Gastroesophageal sphincter (tissue), 3 donors: ENCODE measurements at regions not wholly inside any gene's neighbourhood (a gene's known extent, or its start where the extent isn't known, plus 50 kb on each side); places are given as distances from the start of the nearest gene placed in this dataset.

Experiments used
- POLR2A ChIP-seq, 2 donors: fragments of 450-650 bp; IDR thresholded peaks; one replicate each; pipeline ENCODE4 v1.6.1; 2017; ENCODE audit warnings: antibody characterized with exemption in 2 of 2, mild to moderate bottlenecking in 2 of 2, moderate library complexity in 1 of 2
- POLR2AphosphoS5 ChIP-seq: sonication (generic); formaldehyde crosslinking; IDR thresholded peaks from one replicate; pipeline ENCODE4 v1.6.1; 2017; ENCODE audit warnings: antibody characterized with exemption
- TF ChIP-seq, protein P1 (sequence below), 4 experiments: fragments of 200-600 bp in 2 of 4; fragments of 450-650 bp in 2 of 4; sonication (generic) in 1 of 4; IDR thresholded peaks; one replicate each; pipeline ENCODE4 v1.5.1; 2017 to 2019; ENCODE audit warnings: antibody characterized with exemption in 4 of 4, mild to moderate bottlenecking in 2 of 4, moderate library complexity in 2 of 4

- TF ChIP-seq POLR2A (IDR thresholded peaks at IDR 0.05) (no peak), POLR2AphosphoS5 (no peak)
- TF ChIP-seq, protein P1, sequence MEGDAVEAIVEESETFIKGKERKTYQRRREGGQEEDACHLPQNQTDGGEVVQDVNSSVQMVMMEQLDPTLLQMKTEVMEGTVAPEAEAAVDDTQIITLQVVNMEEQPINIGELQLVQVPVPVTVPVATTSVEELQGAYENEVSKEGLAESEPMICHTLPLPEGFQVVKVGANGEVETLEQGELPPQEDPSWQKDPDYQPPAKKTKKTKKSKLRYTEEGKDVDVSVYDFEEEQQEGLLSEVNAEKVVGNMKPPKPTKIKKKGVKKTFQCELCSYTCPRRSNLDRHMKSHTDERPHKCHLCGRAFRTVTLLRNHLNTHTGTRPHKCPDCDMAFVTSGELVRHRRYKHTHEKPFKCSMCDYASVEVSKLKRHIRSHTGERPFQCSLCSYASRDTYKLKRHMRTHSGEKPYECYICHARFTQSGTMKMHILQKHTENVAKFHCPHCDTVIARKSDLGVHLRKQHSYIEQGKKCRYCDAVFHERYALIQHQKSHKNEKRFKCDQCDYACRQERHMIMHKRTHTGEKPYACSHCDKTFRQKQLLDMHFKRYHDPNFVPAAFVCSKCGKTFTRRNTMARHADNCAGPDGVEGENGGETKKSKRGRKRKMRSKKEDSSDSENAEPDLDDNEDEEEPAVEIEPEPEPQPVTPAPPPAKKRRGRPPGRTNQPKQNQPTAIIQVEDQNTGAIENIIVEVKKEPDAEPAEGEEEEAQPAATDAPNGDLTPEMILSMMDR (IDR thresholded peaks at IDR 0.05), result no peak
Measured at GRCh38 chr3:66792086-66792485, 206.0 kb upstream of the KBTBD8 start.
